COLO668 (cell line): ENCODE measurements at regions not wholly inside any gene's neighbourhood (a gene's known extent, or its start where the extent isn't known, plus 50 kb on each side); places are given as distances from the start of the nearest gene placed in this dataset.

Source experiments
- DNase-seq: peaks from one replicate; lab custom pipeline; 2025; ENCODE audit not compliant: unreplicated experiment; lab: John Stamatoyannopoulos, UW

- DNase-seq = no peak
Measured at GRCh38 chr10:45183174-45183573, 132.2 kb downstream of the OR13A1 start.

- DNase-seq = no peak
Measured at GRCh38 chr10:45197816-45198485, 117.5 kb downstream of the OR13A1 start.

GRCh38 chr10:45198486-45199204 lies 116.8 kb downstream of the OR13A1 start:
- DNase-seq = no peak

GRCh38 chr10:45199205-45199740 lies 116.1 kb downstream of the OR13A1 start:
- DNase-seq = no peak

- DNase-seq = no peak
Measured at GRCh38 chr10:45201271-45201670, 114.1 kb downstream of the OR13A1 start.

GRCh38 chr10:45202242-45202641 lies 113.2 kb downstream of the OR13A1 start:
- DNase-seq = no peak

GRCh38 chr10:45204954-45205775 lies 110.2 kb downstream of the OR13A1 start:
- DNase-seq = no peak

- DNase-seq = no peak
Measured at GRCh38 chr10:45209888-45210287, 105.5 kb downstream of the OR13A1 start.

- DNase-seq = no peak
Measured at GRCh38 chr10:45211576-45211975, 103.8 kb downstream of the OR13A1 start.

- no peak for DNase-seq
Measured at GRCh38 chr10:45219416-45219815, 96.0 kb downstream of the OR13A1 start.

- DNase-seq = no peak
Measured at GRCh38 chr10:45220931-45221330, 94.5 kb downstream of the OR13A1 start.

GRCh38 chr10:45224219-45224841 lies 91.1 kb downstream of the OR13A1 start:
- no peak for DNase-seq

GRCh38 chr10:45227042-45227441 lies 88.4 kb downstream of the OR13A1 start:
- no peak for DNase-seq

- no peak for DNase-seq
Measured at GRCh38 chr10:45227456-45227855, 88.0 kb downstream of the OR13A1 start.

- DNase-seq = no peak
Measured at GRCh38 chr10:45229823-45230222, 85.6 kb downstream of the OR13A1 start.

- peak; percentile 50 for DNase-seq
Measured at GRCh38 chr10:45235260-45235769, 80.1 kb downstream of the OR13A1 start.

GRCh38 chr10:45235798-45236220 lies 79.6 kb downstream of the OR13A1 start:
- no peak for DNase-seq

- DNase-seq = no peak
Measured at GRCh38 chr10:45238896-45239295, 76.5 kb downstream of the OR13A1 start.

GRCh38 chr10:45239642-45240041 lies 75.8 kb downstream of the OR13A1 start:
- no peak for DNase-seq

GRCh38 chr10:45241865-45242520 lies 73.4 kb downstream of the OR13A1 start:
- DNase-seq = no peak
